Transverse colon (tissue), 3 donors: ENCODE measurements at regions not wholly inside any gene's neighbourhood (a gene's known extent, or its start where the extent isn't known, plus 50 kb on each side); places are given as distances from the start of the nearest gene placed in this dataset.
"Not testable (repeated sequence)": the region's sequence is repeated elsewhere in the genome, so short reads cannot be mapped to it uniquely, and the experiment has no call there.

Source experiments
- POLR2A ChIP-seq: fragments of 450-650 bp; IDR thresholded peaks from one replicate; pipeline ENCODE4 v1.6.1; 2016; ENCODE audit warnings: antibody characterized with exemption, mild to moderate bottlenecking, moderate library complexity
- POLR2AphosphoS5 ChIP-seq, 3 donors: sonication (generic); formaldehyde crosslinking; IDR thresholded peaks; one replicate each; pipeline ENCODE4 v1.6.1; 2016; ENCODE audit warnings: antibody characterized with exemption in 3 of 3

- TF ChIP-seq POLR2AphosphoS5 (IDR thresholded peaks at IDR 0.05); POLR2A: not testable (repeated sequence)
These were observed 142.9 kb downstream of the NBPF8 start for GRCh38 chr1:120557605-120558302.
